GM10266 (cell line): ENCODE measurements at regions not wholly inside any gene's neighbourhood (a gene's known extent, or its start where the extent isn't known, plus 50 kb on each side); places are given as distances from the start of the nearest gene placed in this dataset.

Source experiments
- DNase-seq: peaks from one replicate; pipeline ENCODE4 v3.0.0; 2012; ENCODE audit errors: extremely low spot score
- CTCF ChIP-seq: IDR thresholded peaks from 2 replicates; pipeline ENCODE4 v1.5.1; 2012; ENCODE audit warnings: mild to moderate bottlenecking, low read depth; ENCODE audit not compliant: control insufficient read depth, insufficient read depth; ENCODE audit errors: missing control alignments

GRCh38 chr20:41902346-41902745 is 284.2 kb upstream of the CHD6 start:
- TF ChIP-seq CTCF = no peak
- DNase-seq = no peak

DNA sequence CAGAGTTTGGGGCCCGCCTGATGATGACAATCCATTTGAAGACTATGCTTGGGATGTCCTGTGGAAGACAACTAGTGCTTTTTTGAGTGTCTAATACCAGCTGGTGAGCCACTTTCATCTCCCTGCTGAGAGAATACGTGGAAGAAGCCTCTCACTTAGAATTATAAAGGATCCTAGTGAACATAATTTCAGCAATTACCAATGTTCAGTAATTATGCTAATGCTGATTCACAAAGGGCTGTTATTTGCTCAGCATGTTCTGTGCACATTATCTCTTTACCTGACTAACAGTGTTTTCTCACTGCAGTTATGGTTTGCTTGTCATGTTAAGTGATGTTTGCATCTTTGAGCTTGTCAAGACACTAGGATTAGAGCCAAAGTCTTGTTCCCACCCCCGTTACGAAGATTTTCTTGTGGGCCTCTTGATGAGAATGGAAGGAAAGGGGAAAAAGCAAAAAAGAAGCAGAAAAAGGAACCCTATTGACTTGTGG is 282.1 kb upstream of the CHD6 start:
- no peak for TF ChIP-seq CTCF
- DNase-seq = no peak

GRCh38 chr20:41897708-41898107 is 279.5 kb upstream of the CHD6 start:
- DNase-seq = no peak
- TF ChIP-seq CTCF = no peak

- no peak for DNase-seq
- no peak for TF ChIP-seq CTCF
Measured at GRCh38 chr20:41895241-41896032, 277.3 kb upstream of the CHD6 start.

- TF ChIP-seq CTCF = no peak
- DNase-seq = no peak
Measured at GRCh38 chr20:41894255-41894963, 276.2 kb upstream of the CHD6 start.

DNA sequence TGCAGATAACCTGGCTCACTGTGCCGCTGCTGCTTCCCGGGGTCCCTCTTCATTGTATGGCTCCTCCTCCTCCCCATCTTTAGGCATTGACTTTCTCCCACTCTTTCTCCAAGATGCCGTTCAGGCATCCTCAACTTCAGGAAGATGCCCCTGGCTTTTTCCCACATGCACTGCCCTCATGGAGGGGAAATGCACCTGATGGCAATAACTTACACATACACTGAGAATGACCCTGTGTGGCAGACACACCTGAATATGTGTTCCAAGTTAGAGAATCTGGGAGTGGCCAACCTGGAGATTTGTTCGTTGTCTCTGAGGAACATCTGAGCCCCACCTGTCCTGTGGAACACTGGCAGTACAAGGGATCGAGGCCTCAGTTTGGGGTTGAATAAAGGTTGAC is 273.9 kb upstream of the CHD6 start:
- TF ChIP-seq CTCF = no peak
- no peak for DNase-seq

DNA sequence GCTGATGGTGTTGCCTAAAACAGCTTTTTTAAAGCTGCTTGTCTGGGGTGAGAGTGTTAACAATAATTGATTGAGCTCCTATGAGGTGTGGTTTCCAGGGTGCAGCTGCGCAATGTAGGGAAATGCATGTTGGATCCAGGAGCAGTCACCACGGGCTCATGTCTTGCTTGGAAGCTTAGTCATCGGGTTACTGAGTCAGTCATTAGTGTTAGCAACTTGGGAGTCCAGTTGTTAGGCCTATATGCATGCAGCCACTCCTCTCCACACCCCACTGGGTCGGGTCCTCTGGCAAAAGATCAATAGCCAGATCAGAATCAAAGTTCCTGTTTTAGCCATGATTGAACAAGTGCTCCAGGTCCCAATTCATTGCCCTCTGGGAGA is 271.7 kb upstream of the CHD6 start:
- no peak for DNase-seq

More for the DNA sequence above, 271.7 kb upstream of the CHD6 start:
- TF ChIP-seq CTCF = no peak
